ENCODE measurements at regions not wholly inside any gene's neighbourhood (a gene's known extent, or its start where the extent isn't known, plus 50 kb on each side); places are given as distances from the start of the nearest gene placed in this dataset.

- Histone ChIP-seq H3K36me3 (ENCODE audit: insufficient read depth, low read length) (no peaks in the 10 kb centered on the region), H3K79me2 (ENCODE audit: insufficient read depth, low read length) (no peaks in the 10 kb centered on the region), H3K4me3 (ENCODE audit: low read length, poor library complexity, severe bottlenecking) (no peak overlapping the region), H3K9me3 (ENCODE audit: insufficient read depth, low read depth, low read length) (peaks cover 29% of the 10 kb centered on the region; the same call in 1 of the 2 replicates), H3K4me1 (ENCODE audit: insufficient read depth, low read length, poor library complexity, severe bottlenecking) (no peaks in the 10 kb centered on the region), H3K27me3 (ENCODE audit: insufficient read depth, low read length, poor library complexity, severe bottlenecking) (no peaks in the 10 kb centered on the region), H3K9me2 (replicated peaks; ENCODE audit: low read depth, low read length) (no peaks in the 10 kb centered on the region), H4K20me1 (ENCODE audit: insufficient read depth, low read length, poor library complexity, severe bottlenecking) (no peaks in the 10 kb centered on the region), H3K4me2 (ENCODE audit: low read depth, low read length, poor library complexity, severe bottlenecking) (no peak overlapping the region), H3K9ac (ENCODE audit: low read depth, low read length, poor library complexity, severe bottlenecking) (no peak overlapping the region), H3F3A (ENCODE audit: low read depth) (no peaks in the 10 kb centered on the region), H2AFZ (ENCODE audit: low read length) (no peak overlapping the region)
- TF ChIP-seq EZH2phosphoT487 (IDR thresholded peaks at IDR 0.05; ENCODE audit: borderline replicate concordance) (no peak), CTCF (conservative IDR thresholded peaks at IDR 0.05; ENCODE audit: low read length) (no peak)
Measured at GRCh38 chr15:25184356-25185155, 229.8 kb downstream of the SNRPN start.

GRCh38 chr15:25185156-25185710 is 230.4 kb downstream of the SNRPN start:
- Histone ChIP-seq H3K9me2 (replicated peaks; ENCODE audit: low read depth, low read length) (no peaks in the 10 kb centered on the region), H3K4me3 (ENCODE audit: low read length, poor library complexity, severe bottlenecking) (no peak overlapping the region)

GRCh38 chr15:25185791-25186190 is 231.0 kb downstream of the SNRPN start:
- H2AFZ ChIP-seq (ENCODE audit: low read length) = no peak overlapping the region
- H3F3A ChIP-seq (ENCODE audit: low read depth) = no peaks in the 10 kb centered on the region
- H3K4me2 ChIP-seq (ENCODE audit: low read depth, low read length, poor library complexity, severe bottlenecking) = no peak overlapping the region
- H4K20me1 ChIP-seq (ENCODE audit: insufficient read depth, low read length, poor library complexity, severe bottlenecking) = no peaks in the 10 kb centered on the region
- TF ChIP-seq CTCF (conservative IDR thresholded peaks at IDR 0.05; ENCODE audit: low read length) (no peak), EZH2phosphoT487 (IDR thresholded peaks at IDR 0.05; ENCODE audit: borderline replicate concordance) (no peak)
- no peak overlapping the region for H3K4me3 ChIP-seq (ENCODE audit: low read length, poor library complexity, severe bottlenecking)
- no peaks in the 10 kb centered on the region for H3K4me1 ChIP-seq (ENCODE audit: insufficient read depth, low read length, poor library complexity, severe bottlenecking)
- H3K36me3 ChIP-seq (ENCODE audit: insufficient read depth, low read length) = no peaks in the 10 kb centered on the region
- H3K79me2 ChIP-seq (ENCODE audit: insufficient read depth, low read length) = no peaks in the 10 kb centered on the region
- no peak overlapping the region for H3K9ac ChIP-seq (ENCODE audit: low read depth, low read length, poor library complexity, severe bottlenecking)
- peaks cover 28% of the 10 kb centered on the region; the same call in 1 of the 2 replicates for H3K9me3 ChIP-seq (ENCODE audit: insufficient read depth, low read depth, low read length)
- no peaks in the 10 kb centered on the region for H3K27me3 ChIP-seq (ENCODE audit: insufficient read depth, low read length, poor library complexity, severe bottlenecking)
- H3K9me2 ChIP-seq (replicated peaks; ENCODE audit: low read depth, low read length) = no peaks in the 10 kb centered on the region

More at GRCh38 chr15:25185156-25185710, 230.4 kb downstream of the SNRPN start:
- Histone ChIP-seq H4K20me1 (ENCODE audit: insufficient read depth, low read length, poor library complexity, severe bottlenecking) (no peaks in the 10 kb centered on the region), H3K36me3 (ENCODE audit: insufficient read depth, low read length) (no peaks in the 10 kb centered on the region), H3K9me3 (ENCODE audit: insufficient read depth, low read depth, low read length) (peaks cover 31% of the 10 kb centered on the region; the same call in 1 of the 2 replicates), H3K79me2 (ENCODE audit: insufficient read depth, low read length) (no peaks in the 10 kb centered on the region), H3K4me2 (ENCODE audit: low read depth, low read length, poor library complexity, severe bottlenecking) (no peak overlapping the region), H3K9ac (ENCODE audit: low read depth, low read length, poor library complexity, severe bottlenecking) (no peak overlapping the region), H3K27me3 (ENCODE audit: insufficient read depth, low read length, poor library complexity, severe bottlenecking) (no peaks in the 10 kb centered on the region), H3F3A (ENCODE audit: low read depth) (no peaks in the 10 kb centered on the region), H3K4me1 (ENCODE audit: insufficient read depth, low read length, poor library complexity, severe bottlenecking) (no peaks in the 10 kb centered on the region), H2AFZ (ENCODE audit: low read length) (no peak overlapping the region)
- no peak for TF ChIP-seq EZH2phosphoT487 (IDR thresholded peaks at IDR 0.05; ENCODE audit: borderline replicate concordance)
- TF ChIP-seq CTCF (conservative IDR thresholded peaks at IDR 0.05; ENCODE audit: low read length) = no peak
